ENCODE measurements at regions not wholly inside any gene's neighbourhood (a gene's known extent, or its start where the extent isn't known, plus 50 kb on each side); places are given as distances from the start of the nearest gene placed in this dataset.

DNA sequence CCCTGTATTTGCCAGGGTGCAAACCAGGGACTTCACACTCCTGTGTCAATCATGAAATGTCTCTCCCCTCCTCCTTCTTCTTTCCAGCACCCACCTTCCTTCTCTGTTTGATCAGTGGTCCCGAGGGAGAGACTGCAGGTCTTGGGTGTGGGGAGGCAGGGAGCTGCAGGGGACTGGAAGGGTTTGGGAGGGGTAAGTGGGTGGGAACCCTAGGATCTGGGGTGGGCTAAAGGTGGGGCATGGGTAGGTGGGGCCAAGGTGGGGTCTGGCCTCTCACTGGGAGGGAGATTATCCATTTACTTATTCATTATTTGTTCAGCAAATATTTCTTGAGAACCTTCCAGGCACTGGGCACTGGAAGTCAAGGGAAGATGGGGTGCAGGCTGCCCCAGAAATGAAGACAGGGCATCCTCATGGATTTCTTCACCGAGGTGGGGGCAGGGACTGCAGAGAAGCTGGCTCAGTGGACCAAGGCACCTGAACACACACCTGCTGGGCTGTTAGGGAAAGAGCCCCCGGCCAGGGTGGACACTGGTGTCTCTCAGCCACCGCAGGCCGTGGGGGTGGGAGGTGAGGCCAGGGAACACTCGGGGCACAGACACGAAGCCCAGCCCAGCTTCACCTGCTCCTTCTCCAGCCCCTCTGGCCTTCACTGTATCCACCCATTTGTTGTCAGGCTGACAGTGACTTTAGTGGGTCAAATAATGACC lies 193.9 kb upstream of the C1orf174 start:
- no peak overlapping the region for H3K4me2 ChIP-seq (ENCODE audit: low read length)
- TF ChIP-seq, protein P1, sequence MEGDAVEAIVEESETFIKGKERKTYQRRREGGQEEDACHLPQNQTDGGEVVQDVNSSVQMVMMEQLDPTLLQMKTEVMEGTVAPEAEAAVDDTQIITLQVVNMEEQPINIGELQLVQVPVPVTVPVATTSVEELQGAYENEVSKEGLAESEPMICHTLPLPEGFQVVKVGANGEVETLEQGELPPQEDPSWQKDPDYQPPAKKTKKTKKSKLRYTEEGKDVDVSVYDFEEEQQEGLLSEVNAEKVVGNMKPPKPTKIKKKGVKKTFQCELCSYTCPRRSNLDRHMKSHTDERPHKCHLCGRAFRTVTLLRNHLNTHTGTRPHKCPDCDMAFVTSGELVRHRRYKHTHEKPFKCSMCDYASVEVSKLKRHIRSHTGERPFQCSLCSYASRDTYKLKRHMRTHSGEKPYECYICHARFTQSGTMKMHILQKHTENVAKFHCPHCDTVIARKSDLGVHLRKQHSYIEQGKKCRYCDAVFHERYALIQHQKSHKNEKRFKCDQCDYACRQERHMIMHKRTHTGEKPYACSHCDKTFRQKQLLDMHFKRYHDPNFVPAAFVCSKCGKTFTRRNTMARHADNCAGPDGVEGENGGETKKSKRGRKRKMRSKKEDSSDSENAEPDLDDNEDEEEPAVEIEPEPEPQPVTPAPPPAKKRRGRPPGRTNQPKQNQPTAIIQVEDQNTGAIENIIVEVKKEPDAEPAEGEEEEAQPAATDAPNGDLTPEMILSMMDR (IDR thresholded peaks at IDR 0.05) = no peak
- no peak overlapping the region for H3K4me3 ChIP-seq (ENCODE audit: low read depth, low read length)

DNA sequence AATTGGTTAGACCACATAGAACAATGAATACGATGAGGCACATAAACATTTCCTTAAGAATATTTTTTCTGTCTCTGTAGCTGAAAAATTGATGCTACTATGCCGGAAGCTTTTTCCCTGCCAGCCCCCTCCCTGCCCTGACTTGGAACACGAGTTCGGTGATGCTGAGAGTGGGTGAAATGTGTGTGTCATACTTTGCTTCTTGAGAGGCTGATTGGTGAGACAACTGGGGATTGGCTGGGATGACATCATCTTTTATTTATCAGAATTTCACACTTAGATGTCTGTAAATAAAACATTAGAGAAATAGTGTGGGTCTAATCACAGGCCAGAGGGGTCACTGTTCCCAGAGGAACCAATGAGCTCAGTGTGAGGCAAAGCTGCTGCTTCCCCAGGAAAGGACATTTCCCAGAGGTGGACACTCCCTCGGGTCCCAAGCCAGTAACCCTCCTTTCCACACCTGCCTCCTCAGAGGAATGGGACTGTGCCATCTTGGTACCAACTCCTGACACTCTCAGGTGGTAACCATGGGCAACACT lies 195.4 kb upstream of the C1orf174 start:
- Histone ChIP-seq H3K9ac (no peak overlapping the region), H3K4me3 (ENCODE audit: low read depth, low read length) (no peak overlapping the region), H3K9me3 (ENCODE audit: control insufficient read depth, low read length) (no peaks in the 10 kb centered on the region), H3K27me3 (ENCODE audit: control insufficient read depth, insufficient read depth, low read length) (no peaks in the 10 kb centered on the region), H3K4me1 (no peaks in the 10 kb centered on the region), H3K36me3 (ENCODE audit: control insufficient read depth, insufficient read depth, low read length) (no peaks in the 10 kb centered on the region), H3K4me2 (ENCODE audit: low read length) (no peak overlapping the region), H2AFZ (no peak overlapping the region), H3K27ac (no peak overlapping the region), H3K79me2 (no peaks in the 10 kb centered on the region)
- TF ChIP-seq, protein P1 (IDR thresholded peaks at IDR 0.05) = no peak

More for the DNA sequence above, 193.9 kb upstream of the C1orf174 start:
- Histone ChIP-seq H3K27me3 (ENCODE audit: control insufficient read depth, insufficient read depth, low read length) (no peaks in the 10 kb centered on the region), H2AFZ (no peak overlapping the region), H3K9ac (no peak overlapping the region), H3K9me3 (ENCODE audit: control insufficient read depth, low read length) (no peaks in the 10 kb centered on the region), H3K27ac (no peak overlapping the region), H3K36me3 (ENCODE audit: control insufficient read depth, insufficient read depth, low read length) (no peaks in the 10 kb centered on the region), H3K79me2 (no peaks in the 10 kb centered on the region), H3K4me1 (no peaks in the 10 kb centered on the region)

DNA sequence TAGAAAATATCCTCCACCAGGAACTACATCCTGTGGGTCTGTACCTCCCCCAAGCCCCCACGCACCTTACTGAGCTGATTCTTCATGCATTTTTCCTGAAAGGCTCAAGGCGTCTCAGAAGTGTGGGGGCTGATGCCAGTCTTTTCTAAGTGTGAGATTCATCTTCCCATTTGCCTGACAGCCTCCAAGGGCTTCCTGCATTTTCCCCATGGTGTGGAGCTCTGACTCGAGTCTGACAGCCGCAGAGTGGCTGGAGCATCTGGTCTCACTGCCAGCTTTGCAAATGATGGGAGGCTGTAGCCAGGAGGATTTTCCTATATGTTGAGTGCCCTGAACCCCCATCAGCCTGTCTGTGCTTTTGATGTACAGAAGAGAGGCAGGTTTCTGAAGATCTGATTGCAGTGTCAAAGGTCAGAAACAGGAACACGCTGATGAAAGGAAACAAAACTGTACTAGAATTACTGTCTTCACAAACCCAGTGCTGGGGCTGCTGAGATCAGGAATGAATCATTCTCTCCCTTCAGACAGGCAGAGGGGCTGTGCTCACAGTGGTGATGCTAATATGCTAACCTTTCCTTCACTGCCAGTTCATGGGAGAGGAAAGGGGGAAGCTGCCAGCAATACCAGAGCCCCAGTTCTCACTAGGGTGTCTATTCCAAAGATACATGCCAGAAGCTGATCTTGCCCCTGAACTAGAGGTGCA lies 201.5 kb upstream of the C1orf174 start:
- H3K4me1 ChIP-seq = no peaks in the 10 kb centered on the region
- H3K9me3 ChIP-seq (ENCODE audit: control insufficient read depth, low read length) = no peaks in the 10 kb centered on the region
- no peaks in the 10 kb centered on the region for H3K27me3 ChIP-seq (ENCODE audit: control insufficient read depth, insufficient read depth, low read length)
- H3K9ac ChIP-seq = no peak overlapping the region
- no peak overlapping the region for H2AFZ ChIP-seq
- H3K27ac ChIP-seq = no peak overlapping the region
- no peaks in the 10 kb centered on the region for H3K79me2 ChIP-seq
- no peak overlapping the region for H3K4me3 ChIP-seq (ENCODE audit: low read depth, low read length)
- TF ChIP-seq, protein P1 (IDR thresholded peaks at IDR 0.05) = no peak
- no peaks in the 10 kb centered on the region for H3K36me3 ChIP-seq (ENCODE audit: control insufficient read depth, insufficient read depth, low read length)
- no peak overlapping the region for H3K4me2 ChIP-seq (ENCODE audit: low read length)

DNA sequence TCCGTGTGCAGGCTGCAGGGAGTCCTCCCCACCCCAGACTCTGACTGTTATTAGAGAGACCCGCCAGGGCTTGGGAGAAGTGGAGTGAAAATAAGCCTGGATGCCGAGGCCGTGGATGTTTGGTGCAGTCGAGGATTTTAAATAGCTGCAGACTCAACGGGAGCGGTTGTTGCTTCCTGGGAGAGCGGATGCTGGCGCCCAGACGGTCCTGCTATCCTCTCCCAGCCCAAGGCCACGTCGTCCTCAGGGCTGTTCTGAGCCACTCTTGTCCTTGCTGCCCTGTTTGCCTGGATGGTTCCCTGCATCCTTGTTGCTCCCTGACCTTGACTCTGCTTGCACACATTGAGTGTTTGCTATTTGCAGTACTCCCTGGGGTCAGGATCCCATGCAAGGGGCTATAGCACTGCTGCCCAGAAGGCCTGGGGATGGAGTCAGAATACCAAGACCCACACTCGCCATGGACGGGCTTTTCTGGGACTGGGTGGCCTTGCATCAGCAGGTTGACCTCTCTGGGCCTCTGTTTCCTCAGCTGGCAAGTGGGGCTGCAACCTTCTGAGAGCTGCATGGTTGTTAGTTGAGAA lies 205.3 kb upstream of the C1orf174 start:
- Histone ChIP-seq H3K27ac (no peak overlapping the region), H3K79me2 (no peaks in the 10 kb centered on the region), H3K36me3 (ENCODE audit: control insufficient read depth, insufficient read depth, low read length) (no peaks in the 10 kb centered on the region), H3K9ac (no peak overlapping the region), H3K4me1 (no peaks in the 10 kb centered on the region), H3K9me3 (ENCODE audit: control insufficient read depth, low read length) (no peaks in the 10 kb centered on the region), H2AFZ (no peak overlapping the region), H3K4me3 (ENCODE audit: low read depth, low read length) (no peak overlapping the region), H3K27me3 (ENCODE audit: control insufficient read depth, insufficient read depth, low read length) (no peaks in the 10 kb centered on the region), H3K4me2 (ENCODE audit: low read length) (no peak overlapping the region)
- TF ChIP-seq, protein P1 (IDR thresholded peaks at IDR 0.05) = no peak

Data from parathyroid adenoma (tissue), 2 donors.